ENCODE measurements at regions not wholly inside any gene's neighbourhood (a gene's known extent, or its start where the extent isn't known, plus 50 kb on each side); places are given as distances from the start of the nearest gene placed in this dataset.

DNA sequence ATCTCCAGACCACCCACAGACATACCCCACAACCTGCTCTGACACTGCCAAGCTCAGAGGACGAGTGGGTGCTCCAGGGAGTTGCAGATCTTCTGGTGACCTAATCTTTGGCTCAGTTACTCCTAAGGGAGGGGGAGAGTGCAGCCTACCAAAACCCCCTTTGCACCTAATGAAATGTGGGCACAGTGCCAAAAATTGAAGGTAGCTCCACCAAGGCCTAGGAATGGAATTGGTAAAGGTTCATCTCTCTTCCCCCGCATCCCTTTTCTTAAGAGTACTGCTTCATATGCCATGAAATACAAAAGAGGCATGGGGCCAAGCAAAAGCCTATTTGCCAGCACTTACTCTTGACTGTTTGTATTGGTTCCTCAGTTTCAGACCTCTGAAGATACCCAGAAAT is 491.0 kb downstream of the NAF1 start:
- DNase-seq (ENCODE audit: low read depth in 1 of 2, low spot score in 2 of 2), result no peak
- H2BK20ac ChIP-seq (ENCODE audit: low read length), result no peak overlapping the region
- no peak overlapping the region for H3K56ac ChIP-seq (replicated peaks; ENCODE audit: insufficient read length, low read depth, low read length)
- H2AK5ac ChIP-seq (ENCODE audit: low read depth, low read length), result no peak overlapping the region
- TF ChIP-seq E2F6 (IDR thresholded peaks at IDR 0.05) (no peak), NANOG (IDR thresholded peaks at IDR 0.05; ENCODE audit: insufficient read depth, low read depth, low read length, poor library complexity, severe bottlenecking) (no peak), SRF (IDR thresholded peaks at IDR 0.05; ENCODE audit: low read depth, low read length) (no peak), GTF2F1 (IDR thresholded peaks at IDR 0.05; ENCODE audit: borderline replicate concordance, low read depth, low read length) (no peak)
- no peak overlapping the region for H2BK5ac ChIP-seq (ENCODE audit: low read depth, low read length)
- H3K9me3 ChIP-seq (ENCODE audit: insufficient read depth in 2 of 2, low read depth in 1 of 2, low read length in 1 of 2), result no peaks in the 10 kb centered on the region
- 92% methylated on average over 2 of the region's 2 CpGs; no CpG with 5 or more reads in 1 of the 2 experiments for WGBS, 2 experiments (ENCODE audit: extremely low coverage in 1 of 2, insufficient coverage in 1 of 2, insufficient read length in 1 of 2, insufficient replicate concordance in 2 of 2, low coverage in 1 of 2, low lambda C conversion rate in 2 of 2, missing lambda C conversion rate in 1 of 2)
- H2BK12ac ChIP-seq (ENCODE audit: low read depth, low read length), result no peak overlapping the region
- H3K36me3 ChIP-seq (ENCODE audit: control insufficient read depth in 2 of 4, insufficient read depth in 4 of 4, low read length in 3 of 4), result no peaks in the 10 kb centered on the region
- H4K5ac ChIP-seq (ENCODE audit: insufficient read length, low read depth, low read length), result no peak overlapping the region
- CTCF ChIA-PET (ENCODE audit: partially characterized antibody), result no interaction called here
- no peaks in the 10 kb centered on the region for H3K27me3 ChIP-seq (replicated peaks in 1 of 4; ENCODE audit: control insufficient read depth in 3 of 4, extremely low read depth in 1 of 4, insufficient read depth in 3 of 4, low read length in 3 of 4)
- no peaks in the 10 kb centered on the region for H3K79me1 ChIP-seq (ENCODE audit: low read depth, low read length)
- no peak overlapping the region for H2AFZ ChIP-seq (ENCODE audit: low read length)
- no peaks in the 10 kb centered on the region for H3K23me2 ChIP-seq (ENCODE audit: low read depth, low read length)
- H2BK15ac ChIP-seq (ENCODE audit: low read length), result no peak overlapping the region
- no peaks in the 10 kb centered on the region for H3K79me2 ChIP-seq (ENCODE audit: control insufficient read depth in 1 of 2, insufficient read depth in 2 of 2, low read length in 2 of 2)
- no peaks in the 10 kb centered on the region for H4K20me1 ChIP-seq (replicated peaks in 1 of 2; ENCODE audit: control insufficient read depth in 1 of 2, insufficient read depth in 2 of 2, low read length in 2 of 2)
- H3K14ac ChIP-seq (ENCODE audit: insufficient read length), result no peak overlapping the region
- no peak overlapping the region for H3K4me3 ChIP-seq (ENCODE audit: extremely low read depth in 1 of 4, insufficient read depth in 2 of 4, low read depth in 3 of 4, low read length in 4 of 4)
- H3K18ac ChIP-seq (ENCODE audit: extremely low read depth, low read length), result no peak overlapping the region
- FAIRE-seq, result no peak
- H3K9ac ChIP-seq (replicated peaks in 1 of 4; ENCODE audit: extremely low read depth in 1 of 4, low read depth in 3 of 4, low read length in 3 of 4), result no peak overlapping the region
- no peak overlapping the region for H3K23ac ChIP-seq (ENCODE audit: insufficient read length)
- H3K27ac ChIP-seq (ENCODE audit: low read depth, low read length), result no peak overlapping the region
- no peak overlapping the region for H4K8ac ChIP-seq (ENCODE audit: extremely low read depth, insufficient read depth, low read length)
- H3K4me2 ChIP-seq (ENCODE audit: insufficient read depth in 1 of 2, low read depth in 2 of 2, low read length in 2 of 2), result no peak overlapping the region
- H4K91ac ChIP-seq (replicated peaks; ENCODE audit: insufficient read length, low read length), result no peak overlapping the region
- H2BK120ac ChIP-seq (replicated peaks; ENCODE audit: low read depth, low read length), result no peak overlapping the region
- POLR2A ChIA-PET (ENCODE audit: partially characterized antibody), result no interaction called here
- no peak overlapping the region for H3K4ac ChIP-seq (replicated peaks; ENCODE audit: insufficient read length, low read depth, low read length)
- no peaks in the 10 kb centered on the region for H3K4me1 ChIP-seq (replicated peaks in 1 of 4; ENCODE audit: control insufficient read depth in 3 of 4, insufficient read depth in 4 of 4, low read length in 3 of 4)

Data from H1 (cell line).